ENCODE measurements at regions not wholly inside any gene's neighbourhood (a gene's known extent, or its start where the extent isn't known, plus 50 kb on each side); places are given as distances from the start of the nearest gene placed in this dataset.

DNA sequence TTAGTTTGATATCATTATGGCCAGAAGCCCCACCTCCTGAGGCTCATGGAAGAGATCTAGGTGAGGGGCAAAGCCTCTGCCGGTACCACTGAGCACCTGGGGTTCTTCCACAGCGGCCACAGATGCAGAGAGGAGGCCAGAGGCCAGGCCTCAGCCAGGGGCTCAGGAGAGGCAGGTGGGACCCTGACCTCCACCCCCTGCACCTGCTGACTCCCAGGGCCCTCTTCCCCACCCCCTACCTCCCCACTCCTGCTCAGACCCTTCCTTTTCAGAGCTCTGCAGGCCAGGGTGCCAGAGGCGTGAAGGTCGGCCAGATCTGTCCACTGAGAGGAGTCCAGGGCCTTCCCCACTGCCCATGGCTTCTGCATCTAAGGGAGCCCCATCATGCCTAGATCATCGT is 178.7 kb upstream of the PPP2R2D start:
- H4K20me1 ChIP-seq (ENCODE audit: insufficient read depth, low read length) = no peaks in the 10 kb centered on the region
- ChIA-PET CTCF (ENCODE audit: low intra/inter-chr PET ratio, low total read pairs) (no interaction called here), POLR2A (no interaction called here)
- no peak overlapping the region for H3K4me3 ChIP-seq (replicated peaks in 1 of 3; ENCODE audit: insufficient read depth in 1 of 3, low read depth in 2 of 3, low read length in 3 of 3)
- TF ChIP-seq, protein P1, sequence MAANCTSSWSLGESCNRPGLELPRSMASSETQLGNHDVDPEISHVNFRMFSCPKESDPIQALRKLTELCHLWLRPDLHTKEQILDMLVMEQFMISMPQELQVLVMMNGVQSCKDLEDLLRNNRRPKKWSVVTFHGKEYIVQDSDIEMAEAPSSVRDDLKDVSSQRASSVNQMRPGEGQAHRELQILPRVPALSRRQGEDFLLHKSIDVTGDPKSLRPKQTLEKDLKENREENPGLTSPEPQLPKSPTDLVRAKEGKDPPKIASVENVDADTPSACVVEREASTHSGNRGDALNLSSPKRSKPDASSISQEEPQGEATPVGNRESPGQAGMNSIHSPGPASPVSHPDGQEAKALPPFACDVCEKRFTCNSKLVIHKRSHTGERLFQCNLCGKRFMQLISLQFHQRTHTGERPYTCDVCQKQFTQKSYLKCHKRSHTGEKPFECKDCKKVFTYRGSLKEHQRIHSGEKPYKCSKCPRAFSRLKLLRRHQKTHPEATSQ (CRISPR knock-in tag; IDR thresholded peaks at IDR 0.05; ENCODE audit: borderline replicate concordance) = no peak
- TF ChIP-seq ZNF101 (CRISPR knock-in tag; IDR thresholded peaks at IDR 0.05; ENCODE audit: borderline replicate concordance, low read depth) (no peak), KDM3A (CRISPR knock-in tag; IDR thresholded peaks at IDR 0.05; ENCODE audit: low read depth) (no peak), HOXA9 (CRISPR knock-in tag; IDR thresholded peaks at IDR 0.05; ENCODE audit: borderline replicate concordance) (no peak), STAT5B (CRISPR knock-in tag; IDR thresholded peaks at IDR 0.05) (no peak), ZNF446 (CRISPR knock-in tag; IDR thresholded peaks at IDR 0.05) (no peak), KAT8 (CRISPR knock-in tag; IDR thresholded peaks at IDR 0.05) (no peak), MAFG (CRISPR knock-in tag; IDR thresholded peaks at IDR 0.05) (no peak), NFE2 (CRISPR knock-in tag; IDR thresholded peaks at IDR 0.05) (no peak), HCFC1 (IDR thresholded peaks at IDR 0.05; ENCODE audit: low read depth, low read length) (no peak), STAG1 (CRISPR knock-in tag; IDR thresholded peaks at IDR 0.05) (no peak)
- TF ChIP-seq, protein P2, sequence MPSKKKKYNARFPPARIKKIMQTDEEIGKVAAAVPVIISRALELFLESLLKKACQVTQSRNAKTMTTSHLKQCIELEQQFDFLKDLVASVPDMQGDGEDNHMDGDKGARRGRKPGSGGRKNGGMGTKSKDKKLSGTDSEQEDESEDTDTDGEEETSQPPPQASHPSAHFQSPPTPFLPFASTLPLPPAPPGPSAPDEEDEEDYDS (CRISPR knock-in tag; IDR thresholded peaks at IDR 0.05) = no peak
- TF ChIP-seq, protein P3, sequence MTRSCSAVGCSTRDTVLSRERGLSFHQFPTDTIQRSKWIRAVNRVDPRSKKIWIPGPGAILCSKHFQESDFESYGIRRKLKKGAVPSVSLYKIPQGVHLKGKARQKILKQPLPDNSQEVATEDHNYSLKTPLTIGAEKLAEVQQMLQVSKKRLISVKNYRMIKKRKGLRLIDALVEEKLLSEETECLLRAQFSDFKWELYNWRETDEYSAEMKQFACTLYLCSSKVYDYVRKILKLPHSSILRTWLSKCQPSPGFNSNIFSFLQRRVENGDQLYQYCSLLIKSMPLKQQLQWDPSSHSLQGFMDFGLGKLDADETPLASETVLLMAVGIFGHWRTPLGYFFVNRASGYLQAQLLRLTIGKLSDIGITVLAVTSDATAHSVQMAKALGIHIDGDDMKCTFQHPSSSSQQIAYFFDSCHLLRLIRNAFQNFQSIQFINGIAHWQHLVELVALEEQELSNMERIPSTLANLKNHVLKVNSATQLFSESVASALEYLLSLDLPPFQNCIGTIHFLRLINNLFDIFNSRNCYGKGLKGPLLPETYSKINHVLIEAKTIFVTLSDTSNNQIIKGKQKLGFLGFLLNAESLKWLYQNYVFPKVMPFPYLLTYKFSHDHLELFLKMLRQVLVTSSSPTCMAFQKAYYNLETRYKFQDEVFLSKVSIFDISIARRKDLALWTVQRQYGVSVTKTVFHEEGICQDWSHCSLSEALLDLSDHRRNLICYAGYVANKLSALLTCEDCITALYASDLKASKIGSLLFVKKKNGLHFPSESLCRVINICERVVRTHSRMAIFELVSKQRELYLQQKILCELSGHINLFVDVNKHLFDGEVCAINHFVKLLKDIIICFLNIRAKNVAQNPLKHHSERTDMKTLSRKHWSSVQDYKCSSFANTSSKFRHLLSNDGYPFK (CRISPR knock-in tag; IDR thresholded peaks at IDR 0.05; ENCODE audit: borderline replicate concordance) = no peak
- TF ChIP-seq, protein P4, sequence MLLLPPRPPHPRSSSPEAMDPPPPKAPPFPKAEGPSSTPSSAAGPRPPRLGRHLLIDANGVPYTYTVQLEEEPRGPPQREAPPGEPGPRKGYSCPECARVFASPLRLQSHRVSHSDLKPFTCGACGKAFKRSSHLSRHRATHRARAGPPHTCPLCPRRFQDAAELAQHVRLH (CRISPR knock-in tag; IDR thresholded peaks at IDR 0.05; ENCODE audit: borderline replicate concordance, low read depth) = no peak
- TF ChIP-seq, protein P5, sequence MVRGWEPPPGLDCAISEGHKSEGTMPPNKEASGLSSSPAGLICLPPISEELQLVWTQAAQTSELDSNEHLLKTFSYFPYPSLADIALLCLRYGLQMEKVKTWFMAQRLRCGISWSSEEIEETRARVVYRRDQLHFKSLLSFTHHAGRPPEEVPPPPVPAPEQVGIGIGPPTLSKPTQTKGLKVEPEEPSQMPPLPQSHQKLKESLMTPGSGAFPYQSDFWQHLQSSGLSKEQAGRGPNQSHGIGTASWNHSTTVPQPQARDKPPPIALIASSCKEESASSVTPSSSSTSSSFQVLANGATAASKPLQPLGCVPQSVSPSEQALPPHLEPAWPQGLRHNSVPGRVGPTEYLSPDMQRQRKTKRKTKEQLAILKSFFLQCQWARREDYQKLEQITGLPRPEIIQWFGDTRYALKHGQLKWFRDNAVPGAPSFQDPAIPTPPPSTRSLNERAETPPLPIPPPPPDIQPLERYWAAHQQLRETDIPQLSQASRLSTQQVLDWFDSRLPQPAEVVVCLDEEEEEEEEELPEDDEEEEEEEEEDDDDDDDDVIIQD (CRISPR knock-in tag; IDR thresholded peaks at IDR 0.05; ENCODE audit: low read depth) = no peak
- H3K9ac ChIP-seq (ENCODE audit: insufficient read depth, low read depth, low read length) = no peak overlapping the region
- H3K4me1 ChIP-seq (ENCODE audit: insufficient read depth, low read length) = peaks cover 8% of the 10 kb centered on the region
- no peak overlapping the region for H2AFZ ChIP-seq (ENCODE audit: low read length)
- no peaks in the 10 kb centered on the region for H3K36me3 ChIP-seq (replicated peaks in 1 of 2; ENCODE audit: control insufficient read depth in 1 of 2, insufficient read depth in 2 of 2, low read length in 2 of 2)
- in situ Hi-C loops (cut with HindIII; ENCODE audit: extremely low pct_ligation_motif_present, low pct_unique_long_range_greater_than_20kb) = no loop called here
- DNase-seq (ENCODE audit: low spot score) (no peak), FAIRE-seq (no peak), ATAC-seq (no peak)
- peaks cover 0 to 9% of the 10 kb centered on the region in 2 experiments; a peak in 2 of 5 replicates for H3K27me3 ChIP-seq (ENCODE audit: control insufficient read depth in 1 of 2, insufficient read depth in 2 of 2, low read length in 2 of 2)
- H3K4me2 ChIP-seq (ENCODE audit: low read depth, low read length) = no peak overlapping the region
- no peaks in the 10 kb centered on the region for H3K79me2 ChIP-seq (ENCODE audit: insufficient read depth, low read length)
- H3K27ac ChIP-seq (ENCODE audit: extremely low read length, insufficient read depth, low read length) = no peak overlapping the region
- intact Hi-C loops (cut with micrococcal nuclease; ENCODE audit: unreplicated experiment) = no loop called here
- WGBS (ENCODE audit: low lambda C conversion rate) = 57% methylated on average over 2 of the region's 5 CpGs
- BruUV-seq (replicated peaks) = no TSS peak
- H3K9me3 ChIP-seq (ENCODE audit: low read length) = no peaks in the 10 kb centered on the region
